ENCODE measurements at regions not wholly inside any gene's neighbourhood (a gene's known extent, or its start where the extent isn't known, plus 50 kb on each side); places are given as distances from the start of the nearest gene placed in this dataset.

DNA sequence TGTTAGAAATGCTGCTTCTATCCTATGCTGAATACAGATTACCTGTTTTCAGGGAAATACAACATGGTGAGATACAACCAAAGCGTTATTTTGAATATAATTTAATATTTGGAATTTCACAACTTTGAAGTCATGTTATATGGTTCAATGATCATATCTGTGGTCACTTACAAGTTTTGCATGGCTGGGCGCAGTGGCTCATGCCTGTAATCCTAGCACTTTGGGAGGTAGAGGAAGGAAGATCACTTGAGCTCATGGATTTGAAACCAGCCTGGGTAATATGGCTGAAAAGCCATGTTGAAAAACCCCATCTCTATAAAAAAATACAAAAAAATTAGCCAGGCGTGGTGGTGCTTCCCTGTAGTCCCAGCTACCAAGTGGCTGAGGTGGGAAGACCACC is 57.9 kb downstream of the DOP1B start:
- no peak overlapping the region for H3K27ac Mint-ChIP-seq
- no peaks in the 10 kb centered on the region for H3K79me2 ChIP-seq (ENCODE audit: insufficient read depth, low read length)
- H3K27ac ChIP-seq (ENCODE audit: low read depth in 1 of 2, low read length in 2 of 2), result no peak overlapping the region
- H3K9me3 ChIP-seq (replicated peaks in 1 of 2; ENCODE audit: control insufficient read depth in 1 of 2, insufficient read depth in 1 of 2, low read length in 2 of 2), result no peaks in the 10 kb centered on the region
- DNase-seq, result no peak
- no peaks in the 10 kb centered on the region for H3K27me3 Mint-ChIP-seq (ENCODE audit: low read depth in 3 of 3)
- TF ChIP-seq, protein P1, sequence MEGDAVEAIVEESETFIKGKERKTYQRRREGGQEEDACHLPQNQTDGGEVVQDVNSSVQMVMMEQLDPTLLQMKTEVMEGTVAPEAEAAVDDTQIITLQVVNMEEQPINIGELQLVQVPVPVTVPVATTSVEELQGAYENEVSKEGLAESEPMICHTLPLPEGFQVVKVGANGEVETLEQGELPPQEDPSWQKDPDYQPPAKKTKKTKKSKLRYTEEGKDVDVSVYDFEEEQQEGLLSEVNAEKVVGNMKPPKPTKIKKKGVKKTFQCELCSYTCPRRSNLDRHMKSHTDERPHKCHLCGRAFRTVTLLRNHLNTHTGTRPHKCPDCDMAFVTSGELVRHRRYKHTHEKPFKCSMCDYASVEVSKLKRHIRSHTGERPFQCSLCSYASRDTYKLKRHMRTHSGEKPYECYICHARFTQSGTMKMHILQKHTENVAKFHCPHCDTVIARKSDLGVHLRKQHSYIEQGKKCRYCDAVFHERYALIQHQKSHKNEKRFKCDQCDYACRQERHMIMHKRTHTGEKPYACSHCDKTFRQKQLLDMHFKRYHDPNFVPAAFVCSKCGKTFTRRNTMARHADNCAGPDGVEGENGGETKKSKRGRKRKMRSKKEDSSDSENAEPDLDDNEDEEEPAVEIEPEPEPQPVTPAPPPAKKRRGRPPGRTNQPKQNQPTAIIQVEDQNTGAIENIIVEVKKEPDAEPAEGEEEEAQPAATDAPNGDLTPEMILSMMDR (IDR thresholded peaks at IDR 0.05), result no peak
- H3K9me3 Mint-ChIP-seq, result no peaks in the 10 kb centered on the region
- H3K36me3 ChIP-seq (replicated peaks in 1 of 2; ENCODE audit: control insufficient read depth in 1 of 2, insufficient read depth in 2 of 2, low read length in 2 of 2), result peaks cover 79 to 93% of the 10 kb centered on the region in 2 donors
- WGBS (ENCODE audit: insufficient coverage), result 100% methylated on average over 1 of the region's 3 CpGs
- H3K4me3 ChIP-seq (replicated peaks in 1 of 3; ENCODE audit: low read depth in 2 of 3, low read length in 3 of 3), result no peak overlapping the region
- H3K27me3 ChIP-seq (ENCODE audit: control insufficient read depth in 2 of 2, insufficient read depth in 2 of 2, low read length in 2 of 2), result no peaks in the 10 kb centered on the region
- no peaks in the 10 kb centered on the region for H3K4me1 Mint-ChIP-seq
- intact Hi-C loops (cut with micrococcal nuclease), result loop anchor here in 1 of 2 donors (5.0 kb wide), 1 partner anchor 87 kb away; no protein-coding TSS in a partner anchor
- no peaks in the 10 kb centered on the region for H3K4me1 ChIP-seq (ENCODE audit: control insufficient read depth in 1 of 2, insufficient read depth in 2 of 2, low read length in 2 of 2)
- H3K9ac ChIP-seq (ENCODE audit: insufficient read depth, low read length, poor library complexity, severe bottlenecking), result no peak overlapping the region
- peaks cover 73 to 94% of the 10 kb centered on the region in 2 donors for H3K36me3 Mint-ChIP-seq
- no peak overlapping the region for H2AFZ ChIP-seq (ENCODE audit: insufficient read depth, low read depth, low read length, poor library complexity, severe bottlenecking)
- H4K20me1 ChIP-seq (ENCODE audit: insufficient read depth, low read length), result no peaks in the 10 kb centered on the region
- no peak overlapping the region for H3K4me3 Mint-ChIP-seq
- no peak overlapping the region for H3K4me2 ChIP-seq (replicated peaks; ENCODE audit: extremely low read depth, low read length, poor library complexity, severe bottlenecking)

DNA sequence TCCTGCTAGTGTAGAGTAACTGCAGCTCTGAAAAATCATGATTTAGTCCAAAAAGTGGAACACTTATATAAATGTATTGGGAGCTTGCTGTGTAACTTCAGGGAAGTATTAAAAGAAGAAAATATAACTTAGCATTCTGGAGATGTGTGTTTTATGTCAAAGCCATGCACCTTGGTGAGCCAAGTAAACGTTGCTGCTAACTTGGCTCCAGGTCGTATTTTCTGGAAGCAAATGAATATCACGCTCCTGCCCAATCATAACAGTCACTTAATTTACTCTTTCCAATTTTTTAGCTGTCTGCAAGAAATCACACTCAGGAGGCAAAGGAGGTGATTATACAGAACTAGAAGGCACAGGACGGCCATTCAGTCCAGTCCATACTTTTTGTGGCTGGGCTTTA is 61.1 kb downstream of the DOP1B start:
- no peak overlapping the region for H3K4me3 Mint-ChIP-seq
- no peaks in the 10 kb centered on the region for H3K4me1 ChIP-seq (ENCODE audit: control insufficient read depth in 1 of 2, insufficient read depth in 2 of 2, low read length in 2 of 2)
- no peak overlapping the region for H3K4me2 ChIP-seq (replicated peaks; ENCODE audit: extremely low read depth, low read length, poor library complexity, severe bottlenecking)
- H3K4me3 ChIP-seq (replicated peaks in 1 of 3; ENCODE audit: low read depth in 2 of 3, low read length in 3 of 3), result no peak overlapping the region
- no peak overlapping the region for H3K27ac ChIP-seq (ENCODE audit: low read depth in 1 of 2, low read length in 2 of 2)
- H4K20me1 ChIP-seq (ENCODE audit: insufficient read depth, low read length), result no peaks in the 10 kb centered on the region
- H3K27ac Mint-ChIP-seq, result no peak overlapping the region
- no peaks in the 10 kb centered on the region for H3K9me3 ChIP-seq (replicated peaks in 1 of 2; ENCODE audit: control insufficient read depth in 1 of 2, insufficient read depth in 1 of 2, low read length in 2 of 2)
- no peak overlapping the region for H2AFZ ChIP-seq (ENCODE audit: insufficient read depth, low read depth, low read length, poor library complexity, severe bottlenecking)
- DNase-seq, result no peak
- H3K27me3 ChIP-seq (ENCODE audit: control insufficient read depth in 2 of 2, insufficient read depth in 2 of 2, low read length in 2 of 2), result no peaks in the 10 kb centered on the region
- WGBS (ENCODE audit: insufficient coverage), result 100% methylated on average over 2 of the region's 4 CpGs
- TF ChIP-seq, protein P1 (IDR thresholded peaks at IDR 0.05), result no peak
- H3K27me3 Mint-ChIP-seq (ENCODE audit: low read depth in 3 of 3), result no peaks in the 10 kb centered on the region
- peaks cover 65 to 94% of the 10 kb centered on the region in 2 donors for H3K36me3 Mint-ChIP-seq
- H3K9me3 Mint-ChIP-seq, result peaks cover 0 to 3% (median 0%) of the 10 kb centered on the region in 7 donors
- H3K79me2 ChIP-seq (ENCODE audit: insufficient read depth, low read length), result no peaks in the 10 kb centered on the region
- intact Hi-C loops (cut with micrococcal nuclease), result no loop called here
- no peaks in the 10 kb centered on the region for H3K4me1 Mint-ChIP-seq
- H3K36me3 ChIP-seq (replicated peaks in 1 of 2; ENCODE audit: control insufficient read depth in 1 of 2, insufficient read depth in 2 of 2, low read length in 2 of 2), result peaks cover 68 to 90% of the 10 kb centered on the region in 2 donors
- no peak overlapping the region for H3K9ac ChIP-seq (ENCODE audit: insufficient read depth, low read length, poor library complexity, severe bottlenecking)

All from CD14-positive monocyte (primary cell).